ENCODE measurements at regions not wholly inside any gene's neighbourhood (a gene's known extent, or its start where the extent isn't known, plus 50 kb on each side); places are given as distances from the start of the nearest gene placed in this dataset.

- TF ChIP-seq ZBTB40 (IDR thresholded peaks at IDR 0.05; ENCODE audit: borderline replicate concordance) (no peak), RELB (IDR thresholded peaks at IDR 0.05; ENCODE audit: low read depth) (no peak), HCFC1 (IDR thresholded peaks at IDR 0.05; ENCODE audit: low read length) (no peak)
Observed at GRCh38 chr7:391411-391951, 101.5 kb downstream of the FOXL3 start (continued).

DNA sequence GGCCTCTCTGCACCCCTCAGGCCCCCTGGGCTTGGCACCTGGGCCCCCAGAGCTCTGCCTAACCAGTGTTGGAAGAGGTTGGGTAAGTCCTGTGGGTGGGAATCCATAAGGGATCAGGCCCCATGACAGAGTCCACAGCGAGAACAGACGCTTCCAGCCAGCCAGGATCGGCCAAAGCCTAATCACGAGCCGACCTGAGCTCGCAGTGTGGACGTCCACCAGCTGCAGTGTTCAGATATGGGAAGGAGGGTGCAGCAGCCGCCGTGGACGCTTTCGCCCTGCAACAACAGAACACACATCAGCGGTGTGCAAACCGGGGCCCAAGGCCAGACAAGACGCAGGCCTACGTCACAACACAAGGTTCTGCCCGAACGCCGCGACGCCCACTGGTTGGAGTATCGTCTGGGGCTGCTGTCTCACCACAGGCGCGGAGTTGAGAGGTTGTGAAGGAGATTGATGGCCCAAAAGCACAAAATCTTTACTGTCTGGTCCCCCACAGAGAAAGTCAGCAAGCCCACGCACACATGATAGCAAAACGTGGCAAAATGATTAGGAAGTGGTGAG is 102.1 kb downstream of the FOXL3 start:
- H3K4me1 ChIP-seq (ENCODE audit: control insufficient read depth, insufficient read depth, low read length) = no peaks in the 10 kb centered on the region
- H4K20me1 ChIP-seq (ENCODE audit: control insufficient read depth, insufficient read depth) = no peaks in the 10 kb centered on the region
- ChIA-PET SMC1A (ENCODE audit: uncharacterized antibody, unreplicated experiment) (no interaction called here), CTCF (no interaction called here), POLR2A (no interaction called here), RAD21 (ENCODE audit: unreplicated experiment) (no interaction called here)
- in situ Hi-C loops (cut with MboI) = no loop called here
- H3K27ac ChIP-seq (ENCODE audit: control insufficient read depth, insufficient read depth) = no peak overlapping the region
- peaks cover 8% of the 10 kb centered on the region; the same call in 2 of the 3 replicates for H3K9me3 ChIP-seq (replicated peaks; ENCODE audit: control insufficient read depth, insufficient read depth, low read length)
- WGBS (ENCODE audit: insufficient coverage, insufficient replicate concordance, low lambda C conversion rate, missing lambda C conversion rate) = 80% methylated on average over 25 of the region's 25 CpGs
- H3K9ac ChIP-seq (ENCODE audit: control insufficient read depth, insufficient read depth, low read length) = no peak overlapping the region
- no peak overlapping the region for H3K4me3 ChIP-seq
- no peaks in the 10 kb centered on the region for H3K27me3 ChIP-seq (replicated peaks in 1 of 2; ENCODE audit: control insufficient read depth in 2 of 2, insufficient read depth in 2 of 2, low read length in 1 of 2)
- intact Hi-C loops (cut with micrococcal nuclease; ENCODE audit: unreplicated experiment) = no loop called here
- no TSS peak for BruUV-seq (replicated peaks)
- H2AFZ ChIP-seq (ENCODE audit: control insufficient read depth, low read depth, low read length) = no peak overlapping the region
- FAIRE-seq = no peak
- H3K4me2 ChIP-seq (ENCODE audit: control insufficient read depth, insufficient read depth) = no peak overlapping the region
- no peaks in the 10 kb centered on the region for H3K36me3 ChIP-seq (ENCODE audit: control insufficient read depth in 2 of 2, insufficient read depth in 2 of 2, low read length in 1 of 2)
- ATAC-seq = no peak
- H3K79me2 ChIP-seq (ENCODE audit: control insufficient read depth, insufficient read depth, low read length) = no peaks in the 10 kb centered on the region
- no peak for DNase-seq (ENCODE audit: low read depth, low spot score)
- TF ChIP-seq ETV6 (conservative IDR thresholded peaks at IDR 0.05 in 1 of 2, IDR thresholded peaks at IDR 0.05 in 1 of 2; ENCODE audit: borderline replicate concordance in 1 of 2, low read depth in 1 of 2) = no peak
- TF ChIP-seq MTA3 (IDR thresholded peaks at IDR 0.05; ENCODE audit: borderline replicate concordance, low read length) = no peak
- no peak for TF ChIP-seq NFXL1 (IDR thresholded peaks at IDR 0.05; ENCODE audit: borderline replicate concordance)
- no peak for TF ChIP-seq RAD21 (IDR thresholded peaks at IDR 0.05; ENCODE audit: insufficient read depth, low read depth, low read length)
- TF ChIP-seq WRNIP1 (IDR thresholded peaks at IDR 0.05; ENCODE audit: borderline replicate concordance, low read depth, low read length) = no peak
- no peak for TF ChIP-seq KDM1A (IDR thresholded peaks at IDR 0.05; ENCODE audit: borderline replicate concordance)
- TF ChIP-seq DPF2 (IDR thresholded peaks at IDR 0.05) = no peak
- TF ChIP-seq, protein P1, sequence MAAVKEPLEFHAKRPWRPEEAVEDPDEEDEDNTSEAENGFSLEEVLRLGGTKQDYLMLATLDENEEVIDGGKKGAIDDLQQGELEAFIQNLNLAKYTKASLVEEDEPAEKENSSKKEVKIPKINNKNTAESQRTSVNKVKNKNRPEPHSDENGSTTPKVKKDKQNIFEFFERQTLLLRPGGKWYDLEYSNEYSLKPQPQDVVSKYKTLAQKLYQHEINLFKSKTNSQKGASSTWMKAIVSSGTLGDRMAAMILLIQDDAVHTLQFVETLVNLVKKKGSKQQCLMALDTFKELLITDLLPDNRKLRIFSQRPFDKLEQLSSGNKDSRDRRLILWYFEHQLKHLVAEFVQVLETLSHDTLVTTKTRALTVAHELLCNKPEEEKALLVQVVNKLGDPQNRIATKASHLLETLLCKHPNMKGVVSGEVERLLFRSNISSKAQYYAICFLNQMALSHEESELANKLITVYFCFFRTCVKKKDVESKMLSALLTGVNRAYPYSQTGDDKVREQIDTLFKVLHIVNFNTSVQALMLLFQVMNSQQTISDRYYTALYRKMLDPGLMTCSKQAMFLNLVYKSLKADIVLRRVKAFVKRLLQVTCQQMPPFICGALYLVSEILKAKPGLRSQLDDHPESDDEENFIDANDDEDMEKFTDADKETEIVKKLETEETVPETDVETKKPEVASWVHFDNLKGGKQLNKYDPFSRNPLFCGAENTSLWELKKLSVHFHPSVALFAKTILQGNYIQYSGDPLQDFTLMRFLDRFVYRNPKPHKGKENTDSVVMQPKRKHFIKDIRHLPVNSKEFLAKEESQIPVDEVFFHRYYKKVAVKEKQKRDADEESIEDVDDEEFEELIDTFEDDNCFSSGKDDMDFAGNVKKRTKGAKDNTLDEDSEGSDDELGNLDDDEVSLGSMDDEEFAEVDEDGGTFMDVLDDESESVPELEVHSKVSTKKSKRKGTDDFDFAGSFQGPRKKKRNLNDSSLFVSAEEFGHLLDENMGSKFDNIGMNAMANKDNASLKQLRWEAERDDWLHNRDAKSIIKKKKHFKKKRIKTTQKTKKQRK (IDR thresholded peaks at IDR 0.05; ENCODE audit: low read depth, low read length) = no peak
- no peak for TF ChIP-seq EED (IDR thresholded peaks at IDR 0.05; ENCODE audit: low read depth)

Measured in GM12878 (cell line).